ENCODE measurements at regions not wholly inside any gene's neighbourhood (a gene's known extent, or its start where the extent isn't known, plus 50 kb on each side); places are given as distances from the start of the nearest gene placed in this dataset.

DNA sequence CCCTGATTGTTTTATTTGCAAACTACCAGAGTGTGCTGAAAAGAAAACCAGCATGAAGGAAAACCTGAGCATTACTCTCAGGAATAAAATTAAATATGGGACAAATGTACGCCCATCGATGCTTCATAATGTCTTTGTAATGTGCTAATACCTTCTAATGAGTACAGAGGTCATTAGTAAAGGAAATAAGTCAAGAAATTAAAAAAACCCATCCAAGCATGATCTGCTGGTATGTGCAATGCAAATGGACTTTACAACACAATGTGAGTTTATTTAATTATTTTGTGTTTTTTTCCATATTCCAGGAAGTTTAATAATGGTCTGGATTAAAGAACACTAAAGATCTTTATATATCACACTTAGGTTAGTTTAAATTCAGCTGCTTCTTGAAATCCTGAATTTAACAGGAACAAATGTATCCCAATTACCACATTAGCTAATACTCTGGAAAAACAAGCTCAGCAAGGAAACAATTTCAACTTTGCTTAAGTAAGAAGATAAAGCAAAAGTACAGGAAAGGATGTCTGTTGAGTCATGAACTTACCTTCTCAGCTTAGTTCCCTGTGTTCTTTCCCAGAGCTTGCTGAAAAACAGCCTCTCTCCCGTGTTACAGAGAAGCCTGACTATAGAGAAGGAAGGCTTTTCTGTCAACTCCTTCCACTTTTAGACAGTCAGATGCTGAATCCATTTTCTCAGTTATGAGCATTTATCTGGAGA is 179.3 kb upstream of the TMEM260 start:
- H3K9me3 Mint-ChIP-seq, result peaks cover 0 to 4% of the 10 kb centered on the region in 2 donors
- 78% methylated on average over 3 of the region's 3 CpGs for WGBS (ENCODE audit: insufficient coverage)
- no peaks in the 10 kb centered on the region for H3K4me1 Mint-ChIP-seq
- DNase-seq, result no peak
- Histone ChIP-seq H3K27ac (ENCODE audit: low read length) (no peak overlapping the region), H3K27me3 (ENCODE audit: control insufficient read depth, insufficient read depth, low read length) (no peaks in the 10 kb centered on the region), H3K4me3 (ENCODE audit: low read length) (no peak overlapping the region), H3K4me1 (ENCODE audit: control insufficient read depth, insufficient read depth, low read length) (no peaks in the 10 kb centered on the region), H3K9me3 (ENCODE audit: control insufficient read depth, insufficient read depth, low read length) (no peaks in the 10 kb centered on the region), H3K36me3 (ENCODE audit: control insufficient read depth, insufficient read depth, low read length) (no peaks in the 10 kb centered on the region)
- no peak for TF ChIP-seq CTCF (IDR thresholded peaks at IDR 0.05)
- peaks cover 0 to 3% of the 10 kb centered on the region in 2 donors for H3K27me3 Mint-ChIP-seq (ENCODE audit: low read depth in 2 of 2)
- no peak overlapping the region for H3K4me3 Mint-ChIP-seq
- intact Hi-C loops (cut with micrococcal nuclease), result no loop called here
- H3K27ac Mint-ChIP-seq, result no peak overlapping the region
- ATAC-seq, result no peak
- H3K36me3 Mint-ChIP-seq, result no peaks in the 10 kb centered on the region

GRCh38 chr14:56412468-56413434 is 166.8 kb upstream of the TMEM260 start:
- intact Hi-C loops (cut with micrococcal nuclease), result no loop called here
- 38% methylated on average over 10 of the region's 11 CpGs for WGBS (ENCODE audit: insufficient coverage)
- H3K27ac Mint-ChIP-seq, result no peak overlapping the region
- no peak overlapping the region for H3K4me3 ChIP-seq (ENCODE audit: low read length)
- no peak for TF ChIP-seq CTCF (IDR thresholded peaks at IDR 0.05)
- H3K27me3 Mint-ChIP-seq (ENCODE audit: low read depth in 2 of 2), result peaks cover 22 to 26% of the 10 kb centered on the region in 2 donors
- H3K4me3 Mint-ChIP-seq, result peak overlapping the region; percentile 69
- H3K4me1 Mint-ChIP-seq, result peaks cover 21 to 25% of the 10 kb centered on the region in 2 donors
- H3K27me3 ChIP-seq (ENCODE audit: control insufficient read depth, insufficient read depth, low read length), result peaks cover 4% of the 10 kb centered on the region
- H3K36me3 ChIP-seq (ENCODE audit: control insufficient read depth, insufficient read depth, low read length), result no peaks in the 10 kb centered on the region
- H3K36me3 Mint-ChIP-seq, result no peaks in the 10 kb centered on the region
- H3K4me1 ChIP-seq (ENCODE audit: control insufficient read depth, insufficient read depth, low read length), result peaks cover 4% of the 10 kb centered on the region
- no peaks in the 10 kb centered on the region for H3K9me3 ChIP-seq (ENCODE audit: control insufficient read depth, insufficient read depth, low read length)
- H3K9me3 Mint-ChIP-seq, result no peaks in the 10 kb centered on the region
- H3K27ac ChIP-seq (ENCODE audit: low read length), result no peak overlapping the region
- ATAC-seq (no peak), DNase-seq (no peak)

- Mint-ChIP-seq H3K4me1 (peaks cover 21 to 25% of the 10 kb centered on the region in 2 donors), H3K27ac (no peak overlapping the region), H3K4me3 (no peak overlapping the region), H3K36me3 (no peaks in the 10 kb centered on the region), H3K27me3 (ENCODE audit: low read depth in 2 of 2) (peaks cover 21 to 29% of the 10 kb centered on the region in 2 donors), H3K9me3 (no peaks in the 10 kb centered on the region)
- Histone ChIP-seq H3K36me3 (ENCODE audit: control insufficient read depth, insufficient read depth, low read length) (no peaks in the 10 kb centered on the region), H3K27ac (ENCODE audit: low read length) (no peak overlapping the region), H3K4me3 (ENCODE audit: low read length) (no peak overlapping the region), H3K4me1 (ENCODE audit: control insufficient read depth, insufficient read depth, low read length) (peaks cover 4% of the 10 kb centered on the region), H3K9me3 (ENCODE audit: control insufficient read depth, insufficient read depth, low read length) (no peaks in the 10 kb centered on the region), H3K27me3 (ENCODE audit: control insufficient read depth, insufficient read depth, low read length) (peaks cover 4% of the 10 kb centered on the region)
- TF ChIP-seq CTCF (IDR thresholded peaks at IDR 0.05), result no peak
- 45% methylated on average over 3 of the region's 3 CpGs for whole genome bisulfite sequencing (ENCODE audit: insufficient coverage)
- no peak for ATAC-seq
- intact Hi-C loops (cut with micrococcal nuclease), result no loop called here
- no peak for DNase-seq
Observed at GRCh38 chr14:56413721-56414120, 165.9 kb upstream of the TMEM260 start.

Data from natural killer cell (primary cell).